T-cell (primary cell): ENCODE measurements at regions not wholly inside any gene's neighbourhood (a gene's known extent, or its start where the extent isn't known, plus 50 kb on each side); places are given as distances from the start of the nearest gene placed in this dataset.

Experiments
- ATAC-seq, 4 experiments: fragments of 200-7000 bp in 3 of 4; fragments of 150-1000 bp in 1 of 4; cut with Tn5 transposase; replicated peaks in 1 of 4; 1 replicate in 3 of 4; 2 replicates in 1 of 4; pipeline ENCODE4 v1.10.0; 2021; ENCODE audit warnings: moderate library complexity in 3 of 4, mild to moderate bottlenecking in 2 of 4, moderate number of reproducible peaks in 1 of 4
- CTCF ChIA-PET, 2 donors: fragments of 300-600 bp; sonication (Branson Sonifier 250); formaldehyde crosslinking; loops; one replicate each; lab custom pipeline; 2022; ENCODE audit warnings: antibody characterized with exemption in 2 of 2; lab: Charles Lee
- POLR2A ChIA-PET, 2 donors: fragments of 300-600 bp; sonication (Branson Sonifier 250); formaldehyde crosslinking; loops; one replicate each; lab custom pipeline; 2022; ENCODE audit warnings: antibody characterized with exemption in 2 of 2; lab: Charles Lee
- DNase-seq, 35 experiments: peaks; one replicate each; pipeline versions ENCODE4 v3.0.0 to v3.0.0-alpha.2; 2013 to 2023
- H3K27ac ChIP-seq: one replicate; pipeline ENCODE4 v1.5.1; 2013; ENCODE audit warnings: low read length
- H3K27me3 ChIP-seq, 2 experiments: replicated peaks in 1 of 2; 1 replicate in 1 of 2; 2 replicates in 1 of 2; pipeline versions ENCODE4 v1.6.1 to v1.7.0; 2013; ENCODE audit warnings: low read length in 1 of 2, mixed read lengths in 1 of 2; ENCODE audit not compliant: control insufficient read depth in 2 of 2, insufficient read depth in 2 of 2; ENCODE audit errors: extremely low read depth in 1 of 2
- H3K36me3 ChIP-seq, 2 donors: 1 replicate in 1 of 2; 2 replicates in 1 of 2; pipeline versions ENCODE4 v1.6.1 to v1.7.0; 2013; ENCODE audit warnings: low read length in 1 of 2; ENCODE audit not compliant: control insufficient read depth in 2 of 2, insufficient read depth in 1 of 2; ENCODE audit errors: extremely low read depth in 1 of 2
- H3K4me1 ChIP-seq, 2 experiments: 1 replicate in 1 of 2; 2 replicates in 1 of 2; pipeline versions ENCODE4 v1.6.1 to v1.7.0; 2013; ENCODE audit warnings: low read length in 2 of 2, mixed read lengths in 1 of 2; ENCODE audit not compliant: insufficient read depth in 2 of 2, control insufficient read depth in 1 of 2; ENCODE audit errors: extremely low read depth in 1 of 2
- H3K4me3 ChIP-seq, 2 donors: 1 replicate in 1 of 2; 2 replicates in 1 of 2; pipeline versions ENCODE4 v1.5.1 to v1.7.0; 2013; ENCODE audit warnings: mild to moderate bottlenecking in 2 of 2, low read length in 1 of 2, moderate library complexity in 1 of 2; ENCODE audit not compliant: control insufficient read depth in 1 of 2; ENCODE audit errors: extremely low read depth in 1 of 2
- H3K9me3 ChIP-seq: 2 replicates; pipeline ENCODE4 v1.7.0; 2013
- H3K27ac Mint-ChIP-seq, 2 donors: one replicate each; pipeline ENCODE4 v1.8.0; 2020 to 2021; ENCODE audit warnings: mild to moderate bottlenecking in 2 of 2, mixed read lengths in 2 of 2
- H3K27me3 Mint-ChIP-seq, 2 donors: one replicate each; pipeline ENCODE4 v1.8.0; 2021 to 2022; ENCODE audit warnings: mixed read lengths in 2 of 2
- H3K36me3 Mint-ChIP-seq: one replicate; pipeline ENCODE4 v1.8.0; 2021; ENCODE audit warnings: mixed read lengths
- H3K4me1 Mint-ChIP-seq, 3 donors: one replicate each; pipeline ENCODE4 v1.8.0; 2020 to 2022; ENCODE audit warnings: mixed read lengths in 3 of 3, mild to moderate bottlenecking in 1 of 3
- H3K4me3 Mint-ChIP-seq, 3 donors: one replicate each; pipeline ENCODE4 v1.8.0; 2020 to 2022; ENCODE audit warnings: mild to moderate bottlenecking in 3 of 3, mixed read lengths in 3 of 3, moderate library complexity in 3 of 3
- H3K9me3 Mint-ChIP-seq, 3 donors: one replicate each; pipeline ENCODE4 v1.8.0; 2020 to 2022; ENCODE audit warnings: mixed read lengths in 3 of 3
- WGBS: methylation state at CpG from one replicate; pipeline ENCODE4 v1.1.5; 2013; ENCODE audit warnings: missing lambda C conversion rate; ENCODE audit not compliant: insufficient coverage; 5-methylcytosine and 5-hydroxymethylcytosine counted together

DNA sequence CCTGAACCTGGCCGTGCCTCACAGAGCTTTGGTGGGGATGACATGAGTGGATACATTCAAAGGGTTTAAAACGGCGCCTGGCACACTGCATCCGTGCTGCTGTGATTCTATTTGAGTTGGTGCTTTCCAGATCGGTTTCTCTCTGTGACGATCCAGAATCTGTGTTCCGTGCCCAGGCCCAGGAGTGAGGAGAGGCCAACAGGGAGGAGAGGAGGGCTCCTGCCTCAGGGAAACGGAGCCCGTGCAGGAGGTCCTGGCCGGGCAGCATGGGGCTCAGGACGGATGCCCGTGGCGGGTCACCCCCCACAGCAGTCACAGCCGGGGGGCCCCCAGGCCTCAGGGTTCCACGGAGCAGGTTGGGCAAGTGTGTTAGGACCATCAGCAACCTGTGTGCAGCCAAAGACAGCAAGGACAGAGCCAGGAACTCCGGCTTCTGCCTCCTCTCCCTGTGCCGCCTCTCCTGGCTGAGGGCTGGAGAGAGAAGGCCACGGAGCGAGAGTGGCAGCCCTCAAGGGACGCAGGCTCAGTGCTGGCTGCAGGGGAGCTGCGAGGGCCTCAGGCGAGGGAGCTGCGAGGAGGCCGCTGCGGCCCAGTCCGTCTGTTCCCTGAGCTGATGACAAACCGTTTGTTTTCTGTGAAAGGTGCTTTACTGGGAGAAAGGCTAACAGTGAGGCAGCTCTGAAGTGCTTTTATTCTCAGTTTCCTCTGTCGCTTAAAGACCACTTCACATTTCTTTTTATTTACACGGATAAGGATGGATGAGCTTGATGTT, 99.3 kb downstream of the METRNL start:
- Histone ChIP-seq H3K4me3 (no peak overlapping the region), H3K27me3 (no peaks in the 10 kb centered on the region), H3K27ac (no peak overlapping the region), H3K9me3 (no peaks in the 10 kb centered on the region), H3K4me1 (no peaks in the 10 kb centered on the region), H3K36me3 (no peaks in the 10 kb centered on the region)
- CTCF ChIA-PET, result no interaction called here
- POLR2A ChIA-PET, result no interaction called here
- DNase-seq (peak in 1 of 35 experiments; percentile 4), ATAC-seq (no peak)
- H3K4me1 Mint-ChIP-seq, result peaks cover 0 to 3% (median 0%) of the 10 kb centered on the region in 3 donors
- no peak overlapping the region for H3K4me3 Mint-ChIP-seq
- H3K27ac Mint-ChIP-seq, result no peak overlapping the region
- WGBS, result 93% methylated on average over 24 of the region's 29 CpGs
- no peaks in the 10 kb centered on the region for H3K9me3 Mint-ChIP-seq
- no peaks in the 10 kb centered on the region for H3K27me3 Mint-ChIP-seq
- H3K36me3 Mint-ChIP-seq, result no peaks in the 10 kb centered on the region

DNA sequence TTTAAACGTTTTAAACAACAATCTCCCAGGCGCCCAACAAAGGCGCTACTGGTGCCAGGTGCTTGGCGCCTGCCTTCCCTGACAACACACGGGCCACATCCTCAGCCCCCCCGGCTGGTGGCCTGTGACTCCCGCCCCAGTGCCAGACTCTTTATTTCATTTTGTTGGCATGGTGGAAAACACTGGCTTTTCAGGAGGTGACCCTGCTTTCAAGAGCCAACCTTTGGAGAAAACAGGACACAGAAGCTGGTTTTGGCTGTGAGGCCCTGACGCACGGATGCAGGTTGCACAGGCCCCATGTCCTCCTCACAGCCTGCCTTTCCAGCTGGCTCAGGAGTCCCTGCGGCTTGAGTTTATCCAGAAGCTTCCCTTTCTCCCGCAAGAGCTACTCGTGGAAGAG, 100.0 kb downstream of the METRNL start:
- H3K27me3 ChIP-seq, result peaks cover 0 to 5% of the 10 kb centered on the region in 2 experiments
- Mint-ChIP-seq H3K27me3 (no peaks in the 10 kb centered on the region), H3K4me3 (no peak overlapping the region), H3K4me1 (peaks cover 0 to 3% (median 0%) of the 10 kb centered on the region in 3 donors), H3K27ac (no peak overlapping the region), H3K36me3 (no peaks in the 10 kb centered on the region), H3K9me3 (no peaks in the 10 kb centered on the region)
- H3K4me1 ChIP-seq, result no peaks in the 10 kb centered on the region
- CTCF ChIA-PET, result no interaction called here
- no peaks in the 10 kb centered on the region for H3K9me3 ChIP-seq
- ATAC-seq, result no peak
- peak in 1 of 35 experiments; percentile 1 for DNase-seq
- no peak overlapping the region for H3K27ac ChIP-seq
- H3K4me3 ChIP-seq, result no peak overlapping the region
- POLR2A ChIA-PET, result interaction anchor here in 1 of 2 donors (0.7 kb wide), 1 partner anchor 138 kb away, joined by 3 read pairs; no protein-coding TSS in a partner anchor
- H3K36me3 ChIP-seq, result no peaks in the 10 kb centered on the region
- WGBS, result 92% methylated on average over 11 of the region's 12 CpGs

DNA sequence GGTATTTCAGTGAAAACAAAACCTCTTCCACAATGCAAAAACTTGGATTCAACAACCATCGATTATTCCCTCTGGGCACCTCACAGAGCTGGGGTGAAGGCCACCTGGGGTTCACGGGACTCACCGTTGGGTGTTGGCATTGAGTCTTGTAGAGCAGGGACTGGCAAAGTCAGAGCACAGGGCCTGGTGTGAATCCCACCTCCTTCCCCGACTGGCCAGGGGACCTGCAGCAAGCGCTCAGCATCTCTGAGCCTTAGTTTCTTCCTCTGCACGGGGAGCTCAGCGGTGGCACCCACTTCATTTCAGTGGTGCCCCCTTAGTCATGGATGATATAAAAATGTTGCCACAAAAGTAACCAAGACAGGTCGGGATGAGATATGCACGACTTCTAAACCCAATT, 100.4 kb downstream of the METRNL start:
- CTCF ChIA-PET, result no interaction called here
- DNase-seq, result peak in 1 of 35 experiments; percentile 0

DNA sequence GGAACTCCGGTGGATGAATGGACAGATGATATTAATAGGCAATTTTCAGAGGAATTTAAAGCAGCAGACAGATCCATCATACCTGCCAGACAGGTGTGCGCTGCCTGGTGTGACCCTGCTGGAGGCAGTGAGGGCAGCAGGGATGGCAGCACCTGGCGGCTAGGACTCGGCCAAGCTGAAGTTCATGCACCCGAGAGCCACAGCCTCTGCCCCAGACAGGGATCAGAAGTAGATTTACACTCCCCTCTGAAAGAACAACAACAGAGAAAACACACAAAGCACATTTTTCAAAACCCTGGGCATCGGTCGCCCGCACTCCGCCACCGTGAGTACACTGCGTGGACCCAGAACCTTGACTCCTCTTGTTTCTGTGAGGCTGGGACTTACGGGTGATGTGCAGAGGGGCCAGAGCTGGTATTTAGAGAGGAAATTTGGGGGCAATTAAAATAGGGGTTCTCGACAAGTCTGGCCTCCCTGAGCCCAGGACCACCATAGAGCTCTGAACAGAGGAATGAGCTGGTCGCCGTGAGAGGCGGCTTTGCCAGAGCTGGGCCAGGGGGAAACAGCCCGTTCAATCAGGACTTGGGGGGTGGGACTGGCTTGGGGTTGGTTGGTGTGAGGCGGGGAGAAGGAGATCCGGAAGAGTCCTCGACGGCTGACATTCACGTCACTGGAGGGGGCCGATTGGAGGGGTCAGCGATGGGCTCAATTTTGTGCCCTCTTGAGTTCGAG, 101.0 kb downstream of the METRNL start:
- CTCF ChIA-PET, result no interaction called here

More for the DNA sequence above, 100.4 kb downstream of the METRNL start:
- H3K9me3 ChIP-seq, result no peaks in the 10 kb centered on the region
- ATAC-seq, result no peak
- H3K27ac ChIP-seq, result no peak overlapping the region
- POLR2A ChIA-PET, result interaction anchor here in 1 of 2 donors (0.7 kb wide), 1 partner anchor 139 kb away, joined by 3 read pairs; no protein-coding TSS in a partner anchor
- no peak overlapping the region for H3K4me3 ChIP-seq
- peaks cover 0 to 3% (median 0%) of the 10 kb centered on the region in 3 donors for H3K4me1 Mint-ChIP-seq
- no peak overlapping the region for H3K4me3 Mint-ChIP-seq
- H3K36me3 Mint-ChIP-seq, result no peaks in the 10 kb centered on the region
- H3K27me3 Mint-ChIP-seq, result no peaks in the 10 kb centered on the region
- no peaks in the 10 kb centered on the region for H3K36me3 ChIP-seq
- no peaks in the 10 kb centered on the region for H3K9me3 Mint-ChIP-seq
- no peak overlapping the region for H3K27ac Mint-ChIP-seq
- 92% methylated on average over 5 of the region's 9 CpGs for WGBS
- H3K27me3 ChIP-seq, result peaks cover 0 to 5% of the 10 kb centered on the region in 2 experiments
- no peaks in the 10 kb centered on the region for H3K4me1 ChIP-seq

DNA sequence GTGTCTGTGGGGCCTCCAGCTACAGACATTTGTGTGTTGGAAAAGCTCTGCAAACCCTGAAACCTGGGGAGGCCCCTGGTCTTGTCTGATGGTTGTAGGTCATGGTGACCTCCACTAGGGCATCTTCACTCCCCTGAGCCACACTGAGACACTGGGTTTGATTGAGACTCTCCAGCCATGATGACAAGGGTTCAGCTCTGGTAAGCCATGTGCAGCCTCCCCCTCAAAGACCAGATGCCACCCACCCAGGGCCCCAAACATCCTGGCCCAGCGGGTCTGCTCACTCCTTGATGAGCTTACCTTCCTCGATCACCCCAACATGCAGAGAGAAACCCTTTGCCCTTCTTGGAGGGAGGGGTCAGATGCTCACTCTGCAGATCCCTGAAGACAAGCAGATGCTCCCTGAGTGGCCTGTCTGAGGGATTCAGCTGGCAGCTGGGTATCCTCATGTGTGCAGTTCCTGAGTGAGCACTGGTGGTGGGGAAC, 101.6 kb downstream of the METRNL start:
- Mint-ChIP-seq H3K36me3 (no peaks in the 10 kb centered on the region), H3K4me3 (no peak overlapping the region), H3K27ac (no peak overlapping the region), H3K9me3 (no peaks in the 10 kb centered on the region), H3K4me1 (peaks cover 0 to 2% (median 0%) of the 10 kb centered on the region in 3 donors), H3K27me3 (no peaks in the 10 kb centered on the region)
- H3K4me1 ChIP-seq, result no peaks in the 10 kb centered on the region
- WGBS, result no CpG with 5 or more reads among the region's 2 CpGs
- DNase-seq (peak in 1 of 35 experiments; percentile 4), ATAC-seq (no peak)
- CTCF ChIA-PET, result no interaction called here
- no peaks in the 10 kb centered on the region for H3K9me3 ChIP-seq
- H3K4me3 ChIP-seq, result no peak overlapping the region
- no peak overlapping the region for H3K27ac ChIP-seq
- peaks cover 0 to 5% of the 10 kb centered on the region in 2 experiments for H3K27me3 ChIP-seq
- no peaks in the 10 kb centered on the region for H3K36me3 ChIP-seq
- POLR2A ChIA-PET, result no interaction called here

More for the DNA sequence above, 101.0 kb downstream of the METRNL start:
- Mint-ChIP-seq H3K27ac (no peak overlapping the region), H3K9me3 (no peaks in the 10 kb centered on the region), H3K36me3 (no peaks in the 10 kb centered on the region), H3K4me3 (no peak overlapping the region), H3K27me3 (no peaks in the 10 kb centered on the region), H3K4me1 (peaks cover 0 to 2% (median 0%) of the 10 kb centered on the region in 3 donors)
- 96% methylated on average over 19 of the region's 25 CpGs for WGBS
- POLR2A ChIA-PET, result no interaction called here
- no peaks in the 10 kb centered on the region for H3K4me1 ChIP-seq
- H3K36me3 ChIP-seq, result no peaks in the 10 kb centered on the region
- DNase-seq, result peak in 1 of 35 experiments; percentile 2
- no peak for ATAC-seq
- peaks cover 0 to 5% of the 10 kb centered on the region in 2 experiments for H3K27me3 ChIP-seq
- no peak overlapping the region for H3K27ac ChIP-seq
- no peak overlapping the region for H3K4me3 ChIP-seq
- H3K9me3 ChIP-seq, result no peaks in the 10 kb centered on the region

DNA sequence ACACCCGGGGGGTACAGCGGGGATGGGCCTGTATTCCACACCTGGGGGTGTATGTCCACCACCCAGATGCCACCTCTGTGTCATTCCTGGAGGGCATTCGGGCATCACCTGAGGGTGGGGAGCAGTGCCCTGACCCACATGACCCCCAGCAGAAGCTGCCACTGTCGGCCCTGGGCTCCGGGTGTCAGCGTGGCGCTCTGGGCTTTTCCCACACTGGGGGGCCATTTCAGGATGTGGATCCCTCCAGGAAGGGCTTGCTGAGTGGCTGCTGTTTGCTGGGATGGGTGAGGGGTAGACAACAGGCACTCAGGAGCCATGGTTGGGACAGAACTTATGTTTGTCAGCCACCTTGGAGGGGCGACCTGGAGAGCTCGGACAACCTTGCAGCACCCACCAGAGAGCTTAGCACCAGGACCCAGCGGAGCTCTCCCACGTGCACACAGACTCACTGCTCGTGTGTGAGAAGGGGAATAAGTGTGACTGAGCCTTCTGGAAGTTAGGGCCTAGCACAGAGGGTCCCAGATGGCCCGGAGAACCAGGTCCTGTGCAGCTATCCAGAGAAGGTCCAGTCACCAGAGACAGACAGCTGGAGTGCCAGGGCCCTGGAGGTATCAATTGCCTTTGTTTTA, 102.7 kb downstream of the METRNL start:
- Histone ChIP-seq H3K36me3 (no peaks in the 10 kb centered on the region), H3K4me3 (no peak overlapping the region), H3K9me3 (no peaks in the 10 kb centered on the region), H3K4me1 (no peaks in the 10 kb centered on the region), H3K27me3 (peaks cover 0 to 5% of the 10 kb centered on the region in 2 experiments), H3K27ac (no peak overlapping the region)
- H3K4me1 Mint-ChIP-seq, result peaks cover 0 to 2% (median 0%) of the 10 kb centered on the region in 3 donors
- no peak overlapping the region for H3K4me3 Mint-ChIP-seq
- DNase-seq, result peak in 3 of 35 experiments; percentile 0 to 23 (median 3)
- no peak overlapping the region for H3K27ac Mint-ChIP-seq
- no peaks in the 10 kb centered on the region for H3K9me3 Mint-ChIP-seq
- ChIA-PET POLR2A (no interaction called here), CTCF (no interaction called here)
- H3K27me3 Mint-ChIP-seq, result no peaks in the 10 kb centered on the region
- no peak for ATAC-seq
- H3K36me3 Mint-ChIP-seq, result no peaks in the 10 kb centered on the region
- WGBS, result 79% methylated on average over 6 of the region's 13 CpGs
